ENCODE measurements at regions not wholly inside any gene's neighbourhood (a gene's known extent, or its start where the extent isn't known, plus 50 kb on each side); places are given as distances from the start of the nearest gene placed in this dataset.

DNA sequence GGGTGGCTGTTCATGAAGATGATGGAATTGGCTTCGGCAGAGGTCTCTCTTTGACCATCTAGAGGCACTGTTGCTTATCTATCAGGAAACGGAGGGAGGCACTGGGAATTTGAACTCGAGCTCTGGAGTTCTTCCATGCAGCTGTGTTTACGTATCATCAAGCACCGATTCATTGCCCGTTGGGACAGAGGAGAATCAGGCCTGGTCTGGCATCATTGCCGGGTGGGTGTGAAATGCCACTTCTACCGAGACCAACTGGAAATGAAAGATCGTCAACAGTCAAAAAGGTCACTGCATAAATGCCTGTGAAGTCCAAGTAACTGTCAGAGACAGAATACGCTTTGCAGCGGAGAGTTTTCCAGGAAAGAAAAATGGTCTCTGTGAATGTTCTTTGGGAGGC, 166.9 kb downstream of the ASMT start:
- RAD21 ChIA-PET (ENCODE audit: unreplicated experiment) = no interaction called here
- no peak overlapping the region for H3K9ac ChIP-seq (ENCODE audit: control insufficient read depth, insufficient read depth, low read length)
- no peak for ATAC-seq
- no peaks in the 10 kb centered on the region for H3K27me3 ChIP-seq (replicated peaks in 1 of 2; ENCODE audit: control insufficient read depth in 2 of 2, insufficient read depth in 2 of 2, low read length in 1 of 2)
- no peak overlapping the region for H3K4me3 ChIP-seq
- BruUV-seq (replicated peaks) = no TSS peak
- H3K9me3 ChIP-seq (replicated peaks; ENCODE audit: control insufficient read depth, insufficient read depth, low read length) = no peaks in the 10 kb centered on the region; the same call in 2 of the 3 replicates
- intact Hi-C loops (cut with micrococcal nuclease; ENCODE audit: unreplicated experiment) = no loop called here
- TF ChIP-seq, protein P1, sequence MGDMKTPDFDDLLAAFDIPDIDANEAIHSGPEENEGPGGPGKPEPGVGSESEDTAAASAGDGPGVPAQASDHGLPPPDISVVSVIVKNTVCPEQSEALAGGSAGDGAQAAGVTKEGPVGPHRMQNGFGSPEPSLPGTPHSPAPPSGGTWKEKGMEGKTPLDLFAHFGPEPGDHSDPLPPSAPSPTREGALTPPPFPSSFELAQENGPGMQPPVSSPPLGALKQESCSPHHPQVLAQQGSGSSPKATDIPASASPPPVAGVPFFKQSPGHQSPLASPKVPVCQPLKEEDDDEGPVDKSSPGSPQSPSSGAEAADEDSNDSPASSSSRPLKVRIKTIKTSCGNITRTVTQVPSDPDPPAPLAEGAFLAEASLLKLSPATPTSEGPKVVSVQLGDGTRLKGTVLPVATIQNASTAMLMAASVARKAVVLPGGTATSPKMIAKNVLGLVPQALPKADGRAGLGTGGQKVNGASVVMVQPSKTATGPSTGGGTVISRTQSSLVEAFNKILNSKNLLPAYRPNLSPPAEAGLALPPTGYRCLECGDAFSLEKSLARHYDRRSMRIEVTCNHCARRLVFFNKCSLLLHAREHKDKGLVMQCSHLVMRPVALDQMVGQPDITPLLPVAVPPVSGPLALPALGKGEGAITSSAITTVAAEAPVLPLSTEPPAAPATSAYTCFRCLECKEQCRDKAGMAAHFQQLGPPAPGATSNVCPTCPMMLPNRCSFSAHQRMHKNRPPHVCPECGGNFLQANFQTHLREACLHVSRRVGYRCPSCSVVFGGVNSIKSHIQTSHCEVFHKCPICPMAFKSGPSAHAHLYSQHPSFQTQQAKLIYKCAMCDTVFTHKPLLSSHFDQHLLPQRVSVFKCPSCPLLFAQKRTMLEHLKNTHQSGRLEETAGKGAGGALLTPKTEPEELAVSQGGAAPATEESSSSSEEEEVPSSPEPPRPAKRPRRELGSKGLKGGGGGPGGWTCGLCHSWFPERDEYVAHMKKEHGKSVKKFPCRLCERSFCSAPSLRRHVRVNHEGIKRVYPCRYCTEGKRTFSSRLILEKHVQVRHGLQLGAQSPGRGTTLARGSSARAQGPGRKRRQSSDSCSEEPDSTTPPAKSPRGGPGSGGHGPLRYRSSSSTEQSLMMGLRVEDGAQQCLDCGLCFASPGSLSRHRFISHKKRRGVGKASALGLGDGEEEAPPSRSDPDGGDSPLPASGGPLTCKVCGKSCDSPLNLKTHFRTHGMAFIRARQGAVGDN (IDR thresholded peaks at IDR 0.05) = no peak
- TF ChIP-seq, protein P2, sequence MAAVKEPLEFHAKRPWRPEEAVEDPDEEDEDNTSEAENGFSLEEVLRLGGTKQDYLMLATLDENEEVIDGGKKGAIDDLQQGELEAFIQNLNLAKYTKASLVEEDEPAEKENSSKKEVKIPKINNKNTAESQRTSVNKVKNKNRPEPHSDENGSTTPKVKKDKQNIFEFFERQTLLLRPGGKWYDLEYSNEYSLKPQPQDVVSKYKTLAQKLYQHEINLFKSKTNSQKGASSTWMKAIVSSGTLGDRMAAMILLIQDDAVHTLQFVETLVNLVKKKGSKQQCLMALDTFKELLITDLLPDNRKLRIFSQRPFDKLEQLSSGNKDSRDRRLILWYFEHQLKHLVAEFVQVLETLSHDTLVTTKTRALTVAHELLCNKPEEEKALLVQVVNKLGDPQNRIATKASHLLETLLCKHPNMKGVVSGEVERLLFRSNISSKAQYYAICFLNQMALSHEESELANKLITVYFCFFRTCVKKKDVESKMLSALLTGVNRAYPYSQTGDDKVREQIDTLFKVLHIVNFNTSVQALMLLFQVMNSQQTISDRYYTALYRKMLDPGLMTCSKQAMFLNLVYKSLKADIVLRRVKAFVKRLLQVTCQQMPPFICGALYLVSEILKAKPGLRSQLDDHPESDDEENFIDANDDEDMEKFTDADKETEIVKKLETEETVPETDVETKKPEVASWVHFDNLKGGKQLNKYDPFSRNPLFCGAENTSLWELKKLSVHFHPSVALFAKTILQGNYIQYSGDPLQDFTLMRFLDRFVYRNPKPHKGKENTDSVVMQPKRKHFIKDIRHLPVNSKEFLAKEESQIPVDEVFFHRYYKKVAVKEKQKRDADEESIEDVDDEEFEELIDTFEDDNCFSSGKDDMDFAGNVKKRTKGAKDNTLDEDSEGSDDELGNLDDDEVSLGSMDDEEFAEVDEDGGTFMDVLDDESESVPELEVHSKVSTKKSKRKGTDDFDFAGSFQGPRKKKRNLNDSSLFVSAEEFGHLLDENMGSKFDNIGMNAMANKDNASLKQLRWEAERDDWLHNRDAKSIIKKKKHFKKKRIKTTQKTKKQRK (IDR thresholded peaks at IDR 0.05; ENCODE audit: low read depth, low read length) = no peak
- TF ChIP-seq ASH2L (IDR thresholded peaks at IDR 0.05; ENCODE audit: borderline replicate concordance, low read depth) = no peak
- FAIRE-seq = no peak
- no peak overlapping the region for H3K27ac ChIP-seq (ENCODE audit: control insufficient read depth, insufficient read depth)
- in situ Hi-C loops (cut with MboI) = no loop called here
- POLR2A ChIA-PET = no interaction called here
- SMC1A ChIA-PET (ENCODE audit: uncharacterized antibody, unreplicated experiment) = no interaction called here
- no peaks in the 10 kb centered on the region for H3K79me2 ChIP-seq (ENCODE audit: control insufficient read depth, insufficient read depth, low read length)
- CTCF ChIA-PET = no interaction called here
- DNase-seq (ENCODE audit: low read depth, low spot score) = no peak
- 66% methylated on average over 11 of the region's 11 CpGs for WGBS (ENCODE audit: insufficient coverage, insufficient replicate concordance, low lambda C conversion rate, missing lambda C conversion rate)
- no peaks in the 10 kb centered on the region for H3K36me3 ChIP-seq (ENCODE audit: control insufficient read depth in 2 of 2, insufficient read depth in 2 of 2, low read length in 1 of 2)
- H3K4me2 ChIP-seq (ENCODE audit: control insufficient read depth, insufficient read depth) = no peak overlapping the region
- H4K20me1 ChIP-seq (ENCODE audit: control insufficient read depth, insufficient read depth) = no peaks in the 10 kb centered on the region
- H3K4me1 ChIP-seq (ENCODE audit: control insufficient read depth, insufficient read depth, low read length) = no peaks in the 10 kb centered on the region
- H2AFZ ChIP-seq (ENCODE audit: control insufficient read depth, low read depth, low read length) = no peak overlapping the region
